ENCODE measurements at regions not wholly inside any gene's neighbourhood (a gene's known extent, or its start where the extent isn't known, plus 50 kb on each side); places are given as distances from the start of the nearest gene placed in this dataset.

DNA sequence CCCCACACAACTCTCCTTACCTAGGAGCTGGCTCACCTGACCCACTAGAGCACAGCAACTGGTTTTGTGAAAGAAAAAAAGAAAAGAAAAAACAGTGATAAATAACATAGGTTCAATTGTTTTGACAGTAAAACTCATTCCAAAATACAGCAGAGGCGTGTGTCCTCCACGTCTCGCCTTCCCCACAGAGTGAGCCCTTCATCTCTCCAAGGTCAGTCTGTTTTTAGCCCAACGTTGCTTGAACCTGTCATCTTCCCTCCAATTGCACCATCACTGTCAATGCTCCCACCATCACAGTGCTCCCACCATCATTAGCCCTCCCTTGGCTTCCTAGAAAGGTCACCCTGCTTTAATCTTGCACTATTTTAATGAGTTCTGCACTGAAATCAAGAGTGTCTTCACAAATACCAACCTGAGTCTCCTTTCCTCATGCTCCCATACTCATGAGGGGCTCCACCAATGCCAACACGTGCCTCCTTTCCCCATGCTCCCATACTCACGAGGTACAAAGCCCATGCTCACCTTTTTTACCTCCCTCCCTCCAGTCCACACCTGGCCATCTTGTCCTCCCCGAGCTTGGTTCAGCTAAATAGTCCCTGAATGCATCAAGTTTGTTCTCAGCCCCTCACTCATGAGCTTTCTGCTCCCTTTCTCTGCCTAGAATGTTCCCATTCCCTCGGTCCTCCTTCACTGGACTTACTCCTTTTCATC is 103.7 kb downstream of the IRS2 start:
- TF ChIP-seq EP300 (IDR thresholded peaks at IDR 0.05) (no peak), POLR2A (IDR thresholded peaks at IDR 0.05) (no peak), CTCF (IDR thresholded peaks at IDR 0.05) (no peak)
- no peak overlapping the region for H3K4me3 ChIP-seq
- no peaks in the 10 kb centered on the region for H3K9me3 ChIP-seq
- DNase-seq: no peak
- intact Hi-C loops (cut with DNase I): no loop called here
- H3K27ac ChIP-seq: no peak overlapping the region
- H3K4me1 ChIP-seq (ENCODE audit: insufficient read depth): peaks cover 6% of the 10 kb centered on the region
- 83 to 86% (median 86%) methylated on average over 8 of the region's 8 CpGs for WGBS, 3 donors
- no peaks in the 10 kb centered on the region for H3K27me3 ChIP-seq
- H3K36me3 ChIP-seq: no peaks in the 10 kb centered on the region

DNA sequence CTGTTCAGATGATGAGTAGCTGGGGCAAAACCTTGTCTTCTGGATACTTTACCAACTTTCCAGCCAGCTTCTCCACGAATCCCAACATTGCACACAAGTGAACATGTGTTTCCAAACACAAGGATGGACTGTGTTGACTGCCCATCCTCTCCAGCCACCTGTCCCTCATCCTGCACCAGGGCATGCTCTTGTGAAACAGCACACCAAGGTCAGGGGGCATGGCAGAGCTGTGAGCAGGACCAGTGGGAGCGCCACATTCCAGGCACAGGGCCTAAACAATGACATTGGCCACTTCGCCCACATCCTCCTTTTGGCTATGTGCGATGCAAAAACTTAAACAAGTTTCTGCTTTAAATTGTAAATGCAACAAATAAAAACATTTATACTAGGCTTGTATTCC is 105.5 kb downstream of the IRS2 start:
- Histone ChIP-seq H3K27me3 (no peaks in the 10 kb centered on the region), H3K9me3 (no peaks in the 10 kb centered on the region), H3K36me3 (no peaks in the 10 kb centered on the region), H3K4me1 (ENCODE audit: insufficient read depth) (peaks cover 6% of the 10 kb centered on the region), H3K4me3 (no peak overlapping the region), H3K27ac (no peak overlapping the region)
- TF ChIP-seq POLR2A (IDR thresholded peaks at IDR 0.05): no peak
- WGBS, 3 donors: 74 to 92% (median 80%) methylated on average over 4 of the region's 4 CpGs
- intact Hi-C loops (cut with DNase I): no loop called here
- DNase-seq: no peak

DNA sequence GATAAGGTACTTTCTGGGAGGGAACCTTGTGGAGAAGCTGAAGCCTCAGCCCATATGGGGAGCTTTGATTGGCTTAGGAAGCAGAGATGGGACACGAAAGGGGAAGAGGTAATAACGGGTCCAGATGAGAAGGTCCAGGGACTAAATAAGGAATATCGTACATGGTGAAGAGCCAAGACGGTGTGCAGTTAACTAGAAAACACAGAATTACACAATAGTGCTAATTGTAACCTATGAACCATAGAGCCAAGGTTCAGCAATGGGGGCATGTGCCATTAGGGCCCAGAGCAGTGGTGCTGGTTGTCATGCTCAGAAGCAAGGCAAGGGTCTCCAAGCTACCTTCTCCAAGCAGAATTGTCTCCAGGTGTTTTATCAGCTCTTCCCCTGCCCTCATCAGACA is 106.1 kb downstream of the IRS2 start:
- TF ChIP-seq CTCF (IDR thresholded peaks at IDR 0.05) (no peak), POLR2A (IDR thresholded peaks at IDR 0.05) (no peak), EP300 (IDR thresholded peaks at IDR 0.05) (no peak)
- Histone ChIP-seq H3K36me3 (no peaks in the 10 kb centered on the region), H3K27me3 (no peaks in the 10 kb centered on the region), H3K4me1 (ENCODE audit: insufficient read depth) (peaks cover 4% of the 10 kb centered on the region), H3K27ac (no peak overlapping the region), H3K4me3 (no peak overlapping the region), H3K9me3 (no peaks in the 10 kb centered on the region)
- intact Hi-C loops (cut with DNase I): no loop called here
- WGBS, 3 donors: 95 to 97% (median 95%) methylated on average over 4 of the region's 4 CpGs
- no peak for DNase-seq

DNA sequence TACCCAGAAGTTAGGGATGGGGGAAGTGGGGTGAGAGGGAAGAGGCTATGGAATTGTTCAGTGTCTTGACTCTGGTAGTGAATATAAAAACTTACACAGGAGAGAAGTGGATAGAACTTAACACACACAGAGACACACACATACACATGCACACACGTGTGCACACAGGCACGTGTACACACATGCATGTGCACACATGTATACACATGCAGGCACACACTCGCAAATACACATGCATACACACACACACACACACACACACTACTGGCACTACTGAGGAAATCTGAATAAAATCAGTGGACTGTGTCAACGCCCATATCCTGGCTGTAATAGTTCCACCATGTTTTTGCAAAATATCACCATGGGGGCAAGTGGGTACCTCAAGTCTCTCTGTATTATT is 107.9 kb downstream of the IRS2 start:
- Histone ChIP-seq H3K9me3 (no peaks in the 10 kb centered on the region), H3K36me3 (no peaks in the 10 kb centered on the region), H3K4me3 (no peak overlapping the region), H3K27me3 (no peaks in the 10 kb centered on the region), H3K27ac (no peak overlapping the region), H3K4me1 (ENCODE audit: insufficient read depth) (no peaks in the 10 kb centered on the region)
- no peak for DNase-seq
- intact Hi-C loops (cut with DNase I): no loop called here
- TF ChIP-seq POLR2A (IDR thresholded peaks at IDR 0.05) (no peak), EP300 (IDR thresholded peaks at IDR 0.05) (no peak), CTCF (IDR thresholded peaks at IDR 0.05) (no peak)
- 91 to 95% (median 93%) methylated on average over 4 of the region's 4 CpGs for WGBS, 3 donors

GRCh38 chr13:109677206-109677605 is 109.2 kb downstream of the IRS2 start:
- H3K9me3 ChIP-seq: no peaks in the 10 kb centered on the region
- H3K27ac ChIP-seq: no peak overlapping the region
- no peak overlapping the region for H3K4me3 ChIP-seq
- 72 to 100% (median 82%) methylated on average over 5 of the region's 5 CpGs for WGBS, 3 donors
- H3K27me3 ChIP-seq: no peaks in the 10 kb centered on the region
- TF ChIP-seq POLR2A (IDR thresholded peaks at IDR 0.05): no peak
- no peak for TF ChIP-seq CTCF (IDR thresholded peaks at IDR 0.05)
- no peak for TF ChIP-seq EP300 (IDR thresholded peaks at IDR 0.05)
- intact Hi-C loops (cut with DNase I): no loop called here
- peaks cover 1% of the 10 kb centered on the region for H3K4me1 ChIP-seq (ENCODE audit: insufficient read depth)
- no peak for DNase-seq
- H3K36me3 ChIP-seq: no peaks in the 10 kb centered on the region
